ENCODE measurements at regions not wholly inside any gene's neighbourhood (a gene's known extent, or its start where the extent isn't known, plus 50 kb on each side); places are given as distances from the start of the nearest gene placed in this dataset.

GRCh38 chr3:159439346-159439745 lies 549.3 kb upstream of the IL12A start:
- Histone ChIP-seq H3K27ac (ENCODE audit: low read depth, low read length) (no peak overlapping the region), H3K27me3 (ENCODE audit: control insufficient read depth, insufficient read depth, low read length, poor library complexity, severe bottlenecking) (no peaks in the 10 kb centered on the region), H3K36me3 (ENCODE audit: control insufficient read depth, insufficient read depth, low read length) (no peaks in the 10 kb centered on the region), H3K4me3 (ENCODE audit: low read length) (no peak overlapping the region), H3K4me1 (ENCODE audit: control insufficient read depth, insufficient read depth, low read length) (peaks cover 6% of the 10 kb centered on the region), H3K9ac (ENCODE audit: extremely low read depth, low read length, poor library complexity, severe bottlenecking) (no peak overlapping the region), H3K9me3 (ENCODE audit: control insufficient read depth, low read length) (peaks cover 18% of the 10 kb centered on the region)
- no peak overlapping the region for H3K27ac Mint-ChIP-seq
- peaks cover 5% of the 10 kb centered on the region for H3K4me1 Mint-ChIP-seq
- no peak for DNase-seq
- H3K9me3 Mint-ChIP-seq = peaks cover 12% of the 10 kb centered on the region
- peaks cover 1% of the 10 kb centered on the region for H3K27me3 Mint-ChIP-seq (ENCODE audit: insufficient read depth)
- no peaks in the 10 kb centered on the region for H3K36me3 Mint-ChIP-seq (ENCODE audit: low read depth)
- TF ChIP-seq, protein P1, sequence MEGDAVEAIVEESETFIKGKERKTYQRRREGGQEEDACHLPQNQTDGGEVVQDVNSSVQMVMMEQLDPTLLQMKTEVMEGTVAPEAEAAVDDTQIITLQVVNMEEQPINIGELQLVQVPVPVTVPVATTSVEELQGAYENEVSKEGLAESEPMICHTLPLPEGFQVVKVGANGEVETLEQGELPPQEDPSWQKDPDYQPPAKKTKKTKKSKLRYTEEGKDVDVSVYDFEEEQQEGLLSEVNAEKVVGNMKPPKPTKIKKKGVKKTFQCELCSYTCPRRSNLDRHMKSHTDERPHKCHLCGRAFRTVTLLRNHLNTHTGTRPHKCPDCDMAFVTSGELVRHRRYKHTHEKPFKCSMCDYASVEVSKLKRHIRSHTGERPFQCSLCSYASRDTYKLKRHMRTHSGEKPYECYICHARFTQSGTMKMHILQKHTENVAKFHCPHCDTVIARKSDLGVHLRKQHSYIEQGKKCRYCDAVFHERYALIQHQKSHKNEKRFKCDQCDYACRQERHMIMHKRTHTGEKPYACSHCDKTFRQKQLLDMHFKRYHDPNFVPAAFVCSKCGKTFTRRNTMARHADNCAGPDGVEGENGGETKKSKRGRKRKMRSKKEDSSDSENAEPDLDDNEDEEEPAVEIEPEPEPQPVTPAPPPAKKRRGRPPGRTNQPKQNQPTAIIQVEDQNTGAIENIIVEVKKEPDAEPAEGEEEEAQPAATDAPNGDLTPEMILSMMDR (conservative IDR thresholded peaks at IDR 0.05) = no peak
- 96% methylated on average over 3 of the region's 4 CpGs; no CpG with 5 or more reads in 1 of the 2 experiments for WGBS, 2 experiments (ENCODE audit: insufficient coverage in 1 of 2, insufficient read length in 1 of 2)
- H3K4me3 Mint-ChIP-seq = no peak overlapping the region

- WGBS, 2 experiments (ENCODE audit: insufficient coverage in 1 of 2, insufficient read length in 1 of 2) = 75 to 80% methylated on average over 1 of the region's 1 CpG
- no peaks in the 10 kb centered on the region for H3K36me3 ChIP-seq (ENCODE audit: control insufficient read depth, insufficient read depth, low read length)
- H3K36me3 Mint-ChIP-seq (ENCODE audit: low read depth) = no peaks in the 10 kb centered on the region
These were observed 547.4 kb upstream of the IL12A start for GRCh38 chr3:159441279-159441678.

DNA sequence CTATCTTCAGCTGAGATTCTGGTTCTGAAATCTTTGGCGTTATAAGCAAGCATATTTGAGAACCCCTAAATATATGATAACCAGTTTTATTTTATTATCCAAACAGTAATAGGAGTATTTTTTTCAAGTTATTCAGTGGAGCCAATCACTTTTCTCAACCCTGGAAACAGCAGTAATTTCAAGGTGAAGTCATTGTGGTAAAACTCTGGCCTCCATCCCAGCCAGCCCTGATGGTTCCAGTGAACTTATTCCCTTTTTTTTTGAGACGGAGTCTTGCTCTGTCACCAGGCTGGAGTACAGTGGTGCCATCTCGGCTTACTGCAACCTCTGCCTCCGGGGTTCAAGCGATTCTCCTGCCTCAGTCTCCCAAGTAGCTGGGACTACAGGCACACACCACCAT lies 545.4 kb upstream of the IL12A start:
- H3K27me3 Mint-ChIP-seq (ENCODE audit: insufficient read depth) = peaks cover 1% of the 10 kb centered on the region
- no peak overlapping the region for H3K4me3 ChIP-seq (ENCODE audit: low read length)
- no peaks in the 10 kb centered on the region for H3K27me3 ChIP-seq (ENCODE audit: control insufficient read depth, insufficient read depth, low read length, poor library complexity, severe bottlenecking)
- H3K4me1 Mint-ChIP-seq = no peaks in the 10 kb centered on the region
- DNase-seq = no peak
- H3K4me1 ChIP-seq (ENCODE audit: control insufficient read depth, insufficient read depth, low read length) = no peaks in the 10 kb centered on the region
- H3K27ac Mint-ChIP-seq = no peak overlapping the region
- no peak overlapping the region for H3K27ac ChIP-seq (ENCODE audit: low read depth, low read length)
- no peak overlapping the region for H3K4me3 Mint-ChIP-seq
- H3K36me3 Mint-ChIP-seq (ENCODE audit: low read depth) = no peaks in the 10 kb centered on the region
- H3K36me3 ChIP-seq (ENCODE audit: control insufficient read depth, insufficient read depth, low read length) = no peaks in the 10 kb centered on the region
- 70 to 83% methylated on average over 2 to 5 of the region's 5 CpGs for WGBS, 2 experiments (ENCODE audit: insufficient coverage in 1 of 2, insufficient read length in 1 of 2)
- H3K9me3 ChIP-seq (ENCODE audit: control insufficient read depth, low read length) = peaks cover 18% of the 10 kb centered on the region
- TF ChIP-seq, protein P1 (conservative IDR thresholded peaks at IDR 0.05) = no peak
- H3K9ac ChIP-seq (ENCODE audit: extremely low read depth, low read length, poor library complexity, severe bottlenecking) = no peak overlapping the region
- peaks cover 12% of the 10 kb centered on the region for H3K9me3 Mint-ChIP-seq

More at GRCh38 chr3:159441279-159441678, 547.4 kb upstream of the IL12A start:
- no peak for DNase-seq
- TF ChIP-seq, protein P1 (conservative IDR thresholded peaks at IDR 0.05) = no peak
- Histone ChIP-seq H3K4me1 (ENCODE audit: control insufficient read depth, insufficient read depth, low read length) (no peaks in the 10 kb centered on the region), H3K27ac (ENCODE audit: low read depth, low read length) (no peak overlapping the region), H3K9ac (ENCODE audit: extremely low read depth, low read length, poor library complexity, severe bottlenecking) (no peak overlapping the region), H3K27me3 (ENCODE audit: control insufficient read depth, insufficient read depth, low read length, poor library complexity, severe bottlenecking) (no peaks in the 10 kb centered on the region), H3K9me3 (ENCODE audit: control insufficient read depth, low read length) (peaks cover 18% of the 10 kb centered on the region), H3K4me3 (ENCODE audit: low read length) (no peak overlapping the region)
- peaks cover 1% of the 10 kb centered on the region for H3K27me3 Mint-ChIP-seq (ENCODE audit: insufficient read depth)
- H3K27ac Mint-ChIP-seq = no peak overlapping the region
- no peaks in the 10 kb centered on the region for H3K4me1 Mint-ChIP-seq
- H3K4me3 Mint-ChIP-seq = no peak overlapping the region
- peaks cover 12% of the 10 kb centered on the region for H3K9me3 Mint-ChIP-seq

Data from endodermal cell (in vitro differentiated cells).